Common myeloid progenitor, CD34-positive (primary cell): ENCODE measurements at regions not wholly inside any gene's neighbourhood (a gene's known extent, or its start where the extent isn't known, plus 50 kb on each side); places are given as distances from the start of the nearest gene placed in this dataset.
A peak's percentile ranks its signal among the peaks of the same experiment; 100 is the strongest.

ENCODE experiments used
- CTCF ChIA-PET: fragments of 350-600 bp; sonication (Branson Sonifier 250); formaldehyde crosslinking; loops from one replicate; lab custom pipeline; 2021; ENCODE audit warnings: antibody characterized with exemption; lab: Charles Lee
- POLR2A ChIA-PET: fragments of 350-600 bp; sonication (Branson Sonifier 250); formaldehyde crosslinking; loops from one replicate; lab custom pipeline; 2021; ENCODE audit warnings: antibody characterized with exemption; lab: Charles Lee
- DNase-seq, 3 donors: peaks; one replicate each; pipeline versions ENCODE4 v3.0.0 to v3.0.0-alpha.2; 2013
- H3K27ac ChIP-seq, 2 experiments: 1 replicate in 1 of 2; 2 replicates in 1 of 2; pipeline ENCODE4 v1.7.0; 2013; ENCODE audit warnings: inconsistent platforms in 2 of 2, low read length in 2 of 2, mild to moderate bottlenecking in 2 of 2, low read depth in 1 of 2, moderate library complexity in 1 of 2; ENCODE audit not compliant: severe bottlenecking in 2 of 2, insufficient read depth in 1 of 2, poor library complexity in 1 of 2
- H3K27me3 ChIP-seq, 5 experiments: replicated peaks in 2 of 5; 1 replicate in 3 of 5; 2 replicates in 2 of 5; pipeline versions ENCODE4 v1.6.1 to v1.7.0; 2013; ENCODE audit warnings: low read length in 4 of 5, mild to moderate bottlenecking in 2 of 5, moderate library complexity in 2 of 5, inconsistent platforms in 1 of 5; ENCODE audit not compliant: insufficient read depth in 5 of 5, control insufficient read depth in 4 of 5
- H3K36me3 ChIP-seq, 4 experiments: 1 replicate in 2 of 4; 2 replicates in 2 of 4; pipeline versions ENCODE4 v1.6.1 to v1.7.0; 2013; ENCODE audit warnings: low read length in 3 of 4, control low read depth in 1 of 4, mild to moderate bottlenecking in 1 of 4; ENCODE audit not compliant: control insufficient read depth in 4 of 4, insufficient read depth in 4 of 4
- H3K4me1 ChIP-seq, 4 experiments: 1 replicate in 3 of 4; 2 replicates in 1 of 4; pipeline versions ENCODE4 v1.6.1 to v1.7.1; 2013; ENCODE audit warnings: low read length in 3 of 4, mild to moderate bottlenecking in 3 of 4, control low read depth in 1 of 4, inconsistent platforms in 1 of 4, moderate library complexity in 1 of 4; ENCODE audit not compliant: control insufficient read depth in 4 of 4, insufficient read depth in 4 of 4; ENCODE audit errors: control extremely low read depth in 1 of 4
- H3K4me3 ChIP-seq, 7 experiments: 1 replicate in 4 of 7; 2 replicates in 3 of 7; pipeline versions ENCODE4 v1.5.1 to v1.7.0; 2013; ENCODE audit warnings: mild to moderate bottlenecking in 7 of 7, low read length in 6 of 7, moderate library complexity in 6 of 7, inconsistent platforms in 2 of 7, low read depth in 2 of 7, control low read depth in 1 of 7; ENCODE audit not compliant: insufficient read depth in 4 of 7, control insufficient read depth in 1 of 7; ENCODE audit errors: extremely low read depth in 1 of 7
- H3K9me3 ChIP-seq, 5 experiments: 1 replicate in 4 of 5; 2 replicates in 1 of 5; pipeline versions ENCODE4 v1.6.1 to v1.7.1; 2013; ENCODE audit warnings: low read length in 4 of 5, mild to moderate bottlenecking in 2 of 5, inconsistent platforms in 1 of 5, low read depth in 1 of 5, moderate library complexity in 1 of 5; ENCODE audit not compliant: control insufficient read depth in 4 of 5, insufficient read depth in 2 of 5; ENCODE audit errors: control extremely low read depth in 1 of 5
- WGBS: methylation state at CpG from one replicate; pipeline ENCODE4 v1.1.5; 2013; ENCODE audit not compliant: insufficient coverage; 5-methylcytosine and 5-hydroxymethylcytosine counted together

GRCh38 chr9:86443992-86444391, 89.8 kb upstream of the TUT7 start:
- CTCF ChIA-PET, result no interaction called here
- no peaks in the 10 kb centered on the region for H3K36me3 ChIP-seq

GRCh38 chr9:86434039-86434726, 80.0 kb upstream of the TUT7 start:
- Histone ChIP-seq H3K27me3 (no peaks in the 10 kb centered on the region), H3K27ac (no peak overlapping the region), H3K9me3 (peaks cover 0 to 4% (median 3%) of the 10 kb centered on the region in 5 experiments), H3K4me3 (no peak overlapping the region), H3K4me1 (no peaks in the 10 kb centered on the region), H3K36me3 (no peaks in the 10 kb centered on the region)
- ChIA-PET POLR2A (no interaction called here), CTCF (interaction anchor here (0.9 to 4.0 kb wide), 7 partner anchors 12 to 891 kb away, joined by 3 to 21 read pairs (median 4); no protein-coding TSS in a partner anchor)
- peak; percentile 40 to 68 (median 63) for DNase-seq
- WGBS, result 86% methylated on average over 8 of the region's 9 CpGs

More at GRCh38 chr9:86443992-86444391, 89.8 kb upstream of the TUT7 start:
- Histone ChIP-seq H3K9me3 (no peaks in the 10 kb centered on the region), H3K4me3 (no peak overlapping the region), H3K27ac (no peak overlapping the region), H3K4me1 (no peaks in the 10 kb centered on the region), H3K27me3 (peaks cover 0 to 2% (median 0%) of the 10 kb centered on the region in 5 experiments)
- no peak for DNase-seq
- 100% methylated on average over 1 of the region's 3 CpGs for WGBS
- POLR2A ChIA-PET, result no interaction called here

GRCh38 chr9:86424251-86424891, 70.2 kb upstream of the TUT7 start:
- Histone ChIP-seq H3K4me3 (no peak overlapping the region), H3K9me3 (no peaks in the 10 kb centered on the region), H3K27ac (no peak overlapping the region), H3K27me3 (peaks cover 0 to 7% (median 0%) of the 10 kb centered on the region in 5 experiments), H3K36me3 (no peaks in the 10 kb centered on the region), H3K4me1 (no peaks in the 10 kb centered on the region)
- DNase-seq, result no peak
- 70% methylated on average over 9 of the region's 10 CpGs for WGBS
- CTCF ChIA-PET, result interaction anchor here (0.6 kb wide), 1 partner anchor 13 kb away, joined by 3 read pairs; no protein-coding TSS in a partner anchor
- POLR2A ChIA-PET, result no interaction called here

GRCh38 chr9:86413971-86414880, 60.0 kb upstream of the TUT7 start:
- CTCF ChIA-PET, result interaction anchor here (0.9 to 2.1 kb wide), 4 partner anchors 9 to 910 kb away, joined by 3 to 10 read pairs (median 4); no protein-coding TSS in a partner anchor
- 82% methylated on average over 6 of the region's 10 CpGs for WGBS
- Histone ChIP-seq H3K36me3 (no peaks in the 10 kb centered on the region), H3K4me1 (no peaks in the 10 kb centered on the region), H3K27me3 (peaks cover 0 to 2% (median 0%) of the 10 kb centered on the region in 5 experiments), H3K27ac (no peak overlapping the region), H3K9me3 (peaks cover 0 to 4% (median 0%) of the 10 kb centered on the region in 5 experiments), H3K4me3 (no peak overlapping the region)
- peak; percentile 15 to 40 (median 28) for DNase-seq
- POLR2A ChIA-PET, result no interaction called here

- Histone ChIP-seq H3K9me3 (peaks cover 0 to 4% (median 0%) of the 10 kb centered on the region in 5 experiments), H3K4me1 (no peaks in the 10 kb centered on the region), H3K27ac (no peak overlapping the region), H3K36me3 (no peaks in the 10 kb centered on the region), H3K4me3 (no peak overlapping the region), H3K27me3 (peaks cover 0 to 2% (median 0%) of the 10 kb centered on the region in 5 experiments)
- no peak for DNase-seq
- POLR2A ChIA-PET, result no interaction called here
- 100% methylated on average over 1 of the region's 5 CpGs for WGBS
- CTCF ChIA-PET, result no interaction called here
Observed at GRCh38 chr9:86410281-86410680, 56.1 kb upstream of the TUT7 start.

GRCh38 chr9:86408121-86408520, 53.9 kb upstream of the TUT7 start:
- H3K4me3 ChIP-seq, result no peak overlapping the region
- H3K27ac ChIP-seq, result no peak overlapping the region
- peaks cover 0 to 2% (median 0%) of the 10 kb centered on the region in 5 experiments for H3K27me3 ChIP-seq
- H3K4me1 ChIP-seq, result peaks cover 0 to 1% (median 0%) of the 10 kb centered on the region in 4 experiments
- no CpG with 5 or more reads among the region's 1 CpG for whole genome bisulfite sequencing
- H3K9me3 ChIP-seq, result peaks cover 0 to 4% (median 0%) of the 10 kb centered on the region in 5 experiments
- ChIA-PET POLR2A (no interaction called here), CTCF (interaction anchor here (1.2 kb wide), 1 partner anchor 10 kb away, joined by 3 read pairs; no protein-coding TSS in a partner anchor)
- DNase-seq, result no peak
- H3K36me3 ChIP-seq, result no peaks in the 10 kb centered on the region
